ENCODE measurements at regions not wholly inside any gene's neighbourhood (a gene's known extent, or its start where the extent isn't known, plus 50 kb on each side); places are given as distances from the start of the nearest gene placed in this dataset.

DNA sequence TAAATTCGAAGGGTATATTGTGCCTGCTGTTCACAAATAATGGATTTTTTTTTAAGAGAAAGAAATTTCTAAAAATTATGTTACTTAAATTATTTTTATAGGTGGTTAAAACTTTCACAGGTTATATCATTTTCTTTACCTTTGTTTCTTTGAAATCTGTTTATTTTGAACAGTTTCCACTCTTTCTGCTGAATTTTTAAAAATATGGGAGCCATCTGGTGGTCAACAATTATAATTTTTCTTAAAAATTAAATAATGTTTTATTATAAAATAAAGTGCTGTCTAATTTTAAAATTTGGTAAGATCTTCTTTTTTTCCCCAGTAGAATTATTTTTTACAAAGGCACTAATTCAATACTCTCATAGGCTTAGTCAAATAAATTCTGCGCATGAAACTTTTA lies 263.9 kb downstream of the ETV1 start:
- TF ChIP-seq EZH2 (IDR thresholded peaks at IDR 0.05) (no peak), POLR2AphosphoS5 (IDR thresholded peaks at IDR 0.05; ENCODE audit: borderline replicate concordance, low read depth, low read length) (no peak), FOXP2 (optimal IDR thresholded peaks at IDR 0.05; ENCODE audit: control extremely low read depth, extremely low read length, insufficient read depth) (no peak)
